PC-3 (cell line): ENCODE measurements at regions not wholly inside any gene's neighbourhood (a gene's known extent, or its start where the extent isn't known, plus 50 kb on each side); places are given as distances from the start of the nearest gene placed in this dataset.

ENCODE experiments used
- ATAC-seq: fragments of 200-7000 bp; cut with Tn5 transposase; 2 replicates; pipeline ENCODE4 v1.9.1; 2020; ENCODE audit warnings: mild to moderate bottlenecking, moderate library complexity
- BruUV-seq: library from RNA; stranded (reverse); fragments of 400-500 nt; replicated peaks from 2 replicates; lab custom pipeline; 2021; lab: Mats Ljungman, UMichigan
- CTCF ChIA-PET: fragments of 300-600 bp; sonication (Branson Sonifier 250); formaldehyde crosslinking; loops from one replicate; lab custom pipeline; 2022; ENCODE audit warnings: antibody characterized with exemption; lab: Charles Lee
- POLR2A ChIA-PET: fragments of 300-600 bp; sonication (Branson Sonifier 250); formaldehyde crosslinking; loops from one replicate; lab custom pipeline; 2022; ENCODE audit warnings: antibody characterized with exemption; ENCODE audit not compliant: unreplicated experiment; lab: Charles Lee
- DNase-seq: peaks from one replicate; pipeline ENCODE4 v3.0.0-alpha.2; 2015
- H2AFZ ChIP-seq: fragments of 300-600 bp; sonication (generic); 2 replicates; pipeline ENCODE4 v1.6.0; 2016; ENCODE audit warnings: antibody characterized with exemption, low read length
- H3F3A ChIP-seq: fragments of 300-600 bp; sonication (generic); one replicate; pipeline ENCODE4 v1.6.0; 2017; ENCODE audit warnings: antibody characterized with exemption, low read length, control low read depth, mild to moderate bottlenecking; ENCODE audit not compliant: unreplicated experiment
- H3K27ac ChIP-seq: fragments of 300-600 bp; sonication (generic); 2 replicates; pipeline ENCODE4 v1.5.1; 2016; ENCODE audit warnings: mild to moderate bottlenecking, low read length
- H3K27me3 ChIP-seq: fragments of 300-600 bp; sonication (generic); 2 replicates; pipeline ENCODE4 v1.6.1; 2016; ENCODE audit warnings: low read length, mixed read lengths
- H3K36me3 ChIP-seq: fragments of 300-600 bp; sonication (generic); 2 replicates; pipeline ENCODE4 v1.6.1; 2016; ENCODE audit warnings: low read depth, mixed run types, low read length, mixed read lengths
- H3K4me1 ChIP-seq: fragments of 300-600 bp; sonication (generic); 2 replicates; pipeline ENCODE4 v1.5.1; 2016; ENCODE audit warnings: low read length; ENCODE audit not compliant: insufficient read depth
- H3K4me2 ChIP-seq: fragments of 300-600 bp; sonication (generic); 2 replicates; pipeline ENCODE4 v1.6.0; 2016; ENCODE audit warnings: low read length
- H3K4me3 ChIP-seq: fragments of 300-600 bp; sonication (generic); 2 replicates; pipeline ENCODE4 v1.5.1; 2016; ENCODE audit warnings: mild to moderate bottlenecking, low read length, mixed read lengths
- H3K79me2 ChIP-seq: fragments of 300-600 bp; sonication (generic); 2 replicates; pipeline ENCODE4 v1.6.1; 2017; ENCODE audit warnings: low read length, mixed read lengths
- H3K9ac ChIP-seq: fragments of 300-600 bp; sonication (generic); 2 replicates; pipeline ENCODE4 v1.6.0; 2016; ENCODE audit warnings: mild to moderate bottlenecking, low read length
- H3K9me2 ChIP-seq: fragments of 300-600 bp; sonication (generic); replicated peaks from 2 replicates; pipeline ENCODE4 v1.6.1; 2016; ENCODE audit warnings: mixed run types, low read length, mixed read lengths
- H3K9me3 ChIP-seq: fragments of 300-600 bp; sonication (generic); 2 replicates; pipeline ENCODE4 v1.6.1; 2016; ENCODE audit warnings: low read length, mixed read lengths
- H4K20me1 ChIP-seq: fragments of 300-600 bp; sonication (generic); 2 replicates; pipeline ENCODE4 v1.6.1; 2016; ENCODE audit warnings: low read length, mixed read lengths
- EZH2 ChIP-seq: fragments of 300-600 bp; sonication (generic); IDR thresholded peaks from one replicate; pipeline ENCODE4 v1.6.1; 2017; ENCODE audit warnings: antibody characterized with exemption, mild to moderate bottlenecking, low read length; ENCODE audit not compliant: unreplicated experiment
- EZH2phosphoT487 ChIP-seq: fragments of 300-600 bp; sonication (generic); IDR thresholded peaks from 2 replicates; pipeline ENCODE4 v1.6.1; 2018; ENCODE audit warnings: mild to moderate bottlenecking, antibody characterized with exemption, low read length, borderline replicate concordance
- intact Hi-C: fragments of 100-400 bp; cut with micrococcal nuclease; formaldehyde crosslinking; loops from 2 replicates; pipeline ENCODE4 v1.9.0; 2023
- TF ChIP-seq, protein P1 (sequence below): fragments of 300-600 bp; sonication (generic); conservative IDR thresholded peaks from 2 replicates; pipeline ENCODE4 v1.5.1; 2017; ENCODE audit warnings: antibody characterized with exemption, low read depth, mild to moderate bottlenecking, low read length

GRCh38 chr4:87739494-87739893 is 59.9 kb upstream of the IBSP start:
- no peak overlapping the region for H2AFZ ChIP-seq
- DNase-seq, result no peak
- no peak overlapping the region for H3K4me3 ChIP-seq
- no TSS peak for BruUV-seq
- no peak overlapping the region for H3K9ac ChIP-seq
- H3K79me2 ChIP-seq, result no peaks in the 10 kb centered on the region
- H3F3A ChIP-seq, result no peaks in the 10 kb centered on the region
- H3K36me3 ChIP-seq, result no peaks in the 10 kb centered on the region
- ChIA-PET POLR2A (no interaction called here), CTCF (no interaction called here)
- H3K27ac ChIP-seq, result no peak overlapping the region
- H3K9me2 ChIP-seq, result no peaks in the 10 kb centered on the region
- ATAC-seq, result no peak
- H3K4me2 ChIP-seq, result no peak overlapping the region
- H3K9me3 ChIP-seq, result no peaks in the 10 kb centered on the region
- peaks cover 5% of the 10 kb centered on the region; the same call in 1 of the 2 replicates for H3K4me1 ChIP-seq
- intact Hi-C loops, result no loop called here
- TF ChIP-seq, protein P1, sequence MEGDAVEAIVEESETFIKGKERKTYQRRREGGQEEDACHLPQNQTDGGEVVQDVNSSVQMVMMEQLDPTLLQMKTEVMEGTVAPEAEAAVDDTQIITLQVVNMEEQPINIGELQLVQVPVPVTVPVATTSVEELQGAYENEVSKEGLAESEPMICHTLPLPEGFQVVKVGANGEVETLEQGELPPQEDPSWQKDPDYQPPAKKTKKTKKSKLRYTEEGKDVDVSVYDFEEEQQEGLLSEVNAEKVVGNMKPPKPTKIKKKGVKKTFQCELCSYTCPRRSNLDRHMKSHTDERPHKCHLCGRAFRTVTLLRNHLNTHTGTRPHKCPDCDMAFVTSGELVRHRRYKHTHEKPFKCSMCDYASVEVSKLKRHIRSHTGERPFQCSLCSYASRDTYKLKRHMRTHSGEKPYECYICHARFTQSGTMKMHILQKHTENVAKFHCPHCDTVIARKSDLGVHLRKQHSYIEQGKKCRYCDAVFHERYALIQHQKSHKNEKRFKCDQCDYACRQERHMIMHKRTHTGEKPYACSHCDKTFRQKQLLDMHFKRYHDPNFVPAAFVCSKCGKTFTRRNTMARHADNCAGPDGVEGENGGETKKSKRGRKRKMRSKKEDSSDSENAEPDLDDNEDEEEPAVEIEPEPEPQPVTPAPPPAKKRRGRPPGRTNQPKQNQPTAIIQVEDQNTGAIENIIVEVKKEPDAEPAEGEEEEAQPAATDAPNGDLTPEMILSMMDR, result no peak
- TF ChIP-seq EZH2phosphoT487 (no peak), EZH2 (no peak)
- H3K27me3 ChIP-seq, result no peaks in the 10 kb centered on the region
- no peaks in the 10 kb centered on the region for H4K20me1 ChIP-seq

DNA sequence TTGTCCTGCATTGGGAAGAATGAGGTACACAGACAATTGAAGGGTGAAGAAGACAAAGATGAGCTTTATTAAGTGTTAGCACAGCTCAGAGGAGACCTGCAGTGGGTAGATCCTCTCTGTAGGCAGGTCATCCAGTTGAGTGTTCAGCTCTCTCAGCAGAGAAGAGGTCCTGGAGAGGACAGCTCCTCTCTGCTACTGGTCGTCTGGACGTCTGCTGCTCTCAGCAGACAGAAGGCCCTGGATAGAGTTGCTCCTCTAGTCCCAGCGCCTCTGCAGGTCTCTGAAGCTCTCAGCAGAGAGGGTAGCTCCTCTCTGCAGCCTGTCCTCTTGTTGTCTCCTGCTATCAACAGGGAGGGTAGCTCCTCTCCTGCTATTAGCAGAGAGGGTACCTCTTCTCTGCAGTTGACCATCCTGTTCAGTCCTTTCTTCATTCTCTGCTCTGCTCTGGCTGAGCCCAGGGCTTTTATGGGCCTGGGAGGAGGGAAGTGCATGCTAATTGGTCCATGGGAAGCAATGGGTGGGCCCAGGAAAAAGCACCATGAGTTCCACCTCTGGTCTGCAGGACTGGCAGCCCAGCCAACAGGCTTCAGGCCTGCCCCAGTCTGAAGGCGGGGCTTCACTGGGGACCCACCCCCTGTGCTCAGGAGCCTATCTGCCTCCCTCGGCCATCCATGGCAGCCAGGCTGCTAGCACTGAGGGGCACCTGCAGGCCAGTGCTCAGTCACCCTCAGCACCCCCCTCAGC is 54.1 kb upstream of the IBSP start:
- Histone ChIP-seq H3K4me2 (no peak overlapping the region), H3K9ac (no peak overlapping the region), H3K9me2 (no peaks in the 10 kb centered on the region), H3K27me3 (no peaks in the 10 kb centered on the region), H3F3A (no peaks in the 10 kb centered on the region), H3K79me2 (no peaks in the 10 kb centered on the region), H4K20me1 (no peaks in the 10 kb centered on the region), H3K9me3 (no peaks in the 10 kb centered on the region), H3K4me1 (no peaks in the 10 kb centered on the region), H3K27ac (no peak overlapping the region), H2AFZ (no peak overlapping the region), H3K36me3 (no peaks in the 10 kb centered on the region), H3K4me3 (no peak overlapping the region)
- ChIA-PET CTCF (no interaction called here), POLR2A (no interaction called here)
- DNase-seq (no peak), ATAC-seq (no peak)
- no TSS peak for BruUV-seq
- TF ChIP-seq EZH2phosphoT487 (no peak), EZH2 (no peak)
- TF ChIP-seq, protein P1, result no peak
- intact Hi-C loops, result no loop called here

DNA sequence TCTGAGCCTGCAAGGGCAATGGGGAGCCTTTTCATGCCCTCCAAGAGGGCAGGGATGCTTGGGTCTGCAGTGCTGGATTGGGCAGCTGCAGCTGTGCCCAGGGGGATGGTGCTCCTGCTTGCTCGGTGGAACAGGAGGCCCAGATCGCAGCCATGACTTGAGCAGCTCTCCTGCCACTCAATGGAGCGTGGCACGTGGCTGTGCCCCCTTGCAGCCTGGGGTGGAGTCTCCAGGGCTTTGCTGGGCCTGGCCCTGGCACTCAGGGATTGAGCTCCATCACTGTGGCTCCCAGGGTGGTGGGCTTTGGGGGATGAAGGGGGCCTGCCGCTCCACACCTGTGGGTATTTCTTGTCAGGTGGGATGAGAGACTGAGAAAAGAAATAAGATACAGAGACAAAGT is 53.4 kb upstream of the IBSP start:
- Histone ChIP-seq H3F3A (no peaks in the 10 kb centered on the region), H3K4me3 (no peak overlapping the region), H3K4me2 (no peak overlapping the region), H3K9ac (no peak overlapping the region), H4K20me1 (no peaks in the 10 kb centered on the region), H3K27me3 (no peaks in the 10 kb centered on the region), H3K9me2 (no peaks in the 10 kb centered on the region), H3K36me3 (no peaks in the 10 kb centered on the region), H3K27ac (no peak overlapping the region), H2AFZ (no peak overlapping the region), H3K9me3 (no peaks in the 10 kb centered on the region), H3K4me1 (no peaks in the 10 kb centered on the region), H3K79me2 (no peaks in the 10 kb centered on the region)
- DNase-seq (no peak), ATAC-seq (no peak)
- intact Hi-C loops, result no loop called here
- no peak for TF ChIP-seq EZH2
- TF ChIP-seq, protein P1, result no peak
- TF ChIP-seq EZH2phosphoT487, result no peak
- no TSS peak for BruUV-seq
- ChIA-PET CTCF (no interaction called here), POLR2A (no interaction called here)
